Stimulated activated CD4-positive, alpha-beta T cell treated with anti-CD3 and anti-CD28 coated beads, Interleukin-12 subunit alpha, Interleukin-12 subunit beta, amount 100 ng/mL, for 24 hours (primary cell): ENCODE measurements at regions not wholly inside any gene's neighbourhood (a gene's known extent, or its start where the extent isn't known, plus 50 kb on each side); places are given as distances from the start of the nearest gene placed in this dataset.
"Not testable (repeated sequence)": the region's sequence is repeated elsewhere in the genome, so short reads cannot be mapped to it uniquely, and the experiment has no call there.

Experiments used
- DNase-seq, 2 experiments: peaks; one replicate each; pipeline ENCODE4 v3.0.0-alpha.2; 2020; ENCODE audit warnings: low read depth in 2 of 2

DNA sequence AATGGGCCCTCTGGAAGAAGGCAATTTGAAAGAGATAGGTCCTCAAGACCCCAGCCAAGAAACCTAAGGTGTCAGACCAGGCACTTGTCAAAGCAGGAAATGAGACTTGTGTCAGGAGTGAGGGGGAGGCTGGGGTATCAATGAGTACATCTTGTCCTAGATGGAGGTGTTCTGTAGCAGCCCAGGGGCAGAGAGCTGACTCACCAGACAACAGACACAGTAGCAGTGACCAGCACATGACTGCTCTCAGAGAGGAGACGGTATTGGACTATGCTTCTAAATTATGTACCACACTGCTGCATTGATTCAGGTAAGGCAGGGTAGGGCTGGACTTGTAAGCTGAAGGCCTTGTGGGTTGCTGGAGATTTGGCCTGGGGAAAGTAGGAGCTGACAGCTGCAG lies 551.2 kb upstream of the KLF4 start:
- DNase-seq: no peak

- no peak for DNase-seq
Measured at GRCh38 chr9:108039493-108039892, 549.9 kb upstream of the KLF4 start.

DNA sequence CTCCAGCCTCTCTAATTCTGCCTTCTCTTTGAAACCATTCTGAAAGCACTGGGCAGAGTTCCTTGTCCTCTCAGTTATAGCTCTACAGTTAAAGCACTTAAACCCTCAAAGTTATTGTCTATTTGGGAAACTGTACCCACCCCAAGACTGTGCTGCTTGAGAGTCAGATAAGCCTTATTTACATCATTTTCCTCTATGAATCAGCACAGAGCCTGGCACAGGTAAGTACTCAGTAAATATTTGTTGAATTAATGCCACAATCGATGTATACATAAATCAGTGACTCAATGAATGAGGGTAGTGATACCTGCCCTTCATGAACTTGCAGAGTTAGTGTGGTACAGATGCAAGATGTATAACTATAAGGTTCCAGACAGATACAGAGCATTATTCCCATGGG lies 549.4 kb upstream of the KLF4 start:
- no peak for DNase-seq

DNA sequence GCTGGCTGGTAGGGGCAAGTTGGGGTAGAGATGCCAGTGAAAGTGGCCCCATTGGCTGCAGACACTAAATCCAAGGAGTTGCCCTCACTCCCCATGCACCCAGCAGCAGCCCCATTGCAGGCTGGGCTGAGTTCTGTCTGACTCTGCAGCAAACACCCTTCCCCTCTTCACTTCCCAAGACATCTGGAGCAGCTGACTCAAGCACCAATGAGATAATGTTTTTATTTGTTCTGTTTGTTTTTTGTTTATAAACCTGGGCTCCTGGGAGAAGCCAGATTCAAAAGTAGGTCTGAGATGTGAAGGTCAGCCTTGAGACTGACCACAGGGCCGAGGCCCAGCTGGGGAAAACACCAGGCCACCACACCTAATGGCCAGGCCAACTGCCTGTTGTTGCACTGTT lies 545.9 kb upstream of the KLF4 start:
- no peak for DNase-seq

DNA sequence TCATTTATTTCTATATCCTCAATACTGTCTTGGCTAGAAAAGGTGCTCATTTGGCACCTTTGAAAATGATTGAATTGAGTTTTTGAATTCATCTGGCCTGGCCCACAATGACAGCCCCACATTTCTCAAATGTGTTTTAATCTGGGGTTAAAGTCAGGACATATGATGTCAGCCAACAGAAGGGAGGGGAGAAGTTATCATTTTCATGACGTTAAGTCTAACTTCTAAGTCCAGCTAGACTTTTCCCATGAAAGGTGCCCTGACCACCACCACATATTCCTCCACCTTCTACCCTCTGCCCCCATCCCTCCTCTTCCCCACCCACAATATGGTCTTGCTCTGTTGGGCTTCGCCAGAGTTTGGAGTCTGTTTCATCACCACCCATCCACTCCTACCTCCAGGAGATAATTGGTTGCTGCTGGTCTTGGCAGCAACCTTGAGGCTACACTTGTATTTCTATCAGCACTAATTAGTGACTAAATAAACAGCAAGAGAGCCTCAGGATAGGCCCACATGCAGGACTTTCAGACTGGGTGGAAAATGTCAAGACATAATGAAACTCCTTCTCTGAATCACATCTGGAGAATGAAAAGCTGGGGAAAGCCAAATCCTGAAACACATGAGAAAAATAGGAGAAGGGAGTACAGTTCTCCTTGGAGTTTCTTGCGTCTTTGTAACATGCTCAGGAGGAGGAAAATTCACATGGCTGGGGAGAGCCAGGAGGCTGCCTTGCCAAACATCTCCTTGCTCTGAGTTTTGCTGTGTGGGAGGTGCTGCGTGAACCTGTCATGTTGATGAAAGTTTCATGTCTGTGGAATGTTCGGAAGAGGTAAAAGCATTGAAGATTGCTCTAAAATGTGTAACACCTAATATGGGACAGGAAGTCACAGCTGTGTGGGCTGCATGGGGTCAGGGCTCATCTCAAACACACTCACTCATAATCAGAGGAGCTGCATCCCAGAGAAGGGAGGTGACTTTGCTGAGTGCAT lies 544.7 kb upstream of the KLF4 start:
- DNase-seq: no peak

GRCh38 chr9:108032079-108032478 lies 542.5 kb upstream of the KLF4 start:
- DNase-seq: not testable (repeated sequence)

GRCh38 chr9:108031221-108031620 lies 541.7 kb upstream of the KLF4 start:
- not testable (repeated sequence) for DNase-seq

DNA sequence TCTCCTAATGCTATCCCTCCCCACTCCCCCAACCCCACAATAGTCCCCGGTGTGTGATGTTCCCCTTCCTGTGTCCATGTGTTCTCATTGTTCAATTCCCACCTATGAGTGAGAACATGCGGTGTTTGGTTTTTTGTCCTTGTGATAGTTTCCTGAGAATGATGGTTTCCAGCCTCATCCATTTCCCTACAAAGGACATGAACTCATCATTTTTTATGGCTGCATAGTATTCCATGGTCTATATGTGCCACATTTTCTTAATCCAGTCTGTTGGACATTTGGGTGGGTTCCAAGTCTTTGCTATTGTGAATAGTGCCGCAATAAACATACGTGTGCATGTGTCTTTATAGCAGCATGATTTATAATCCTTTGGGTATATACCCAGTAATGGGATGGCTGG lies 537.1 kb upstream of the KLF4 start:
- not testable (repeated sequence) for DNase-seq

DNA sequence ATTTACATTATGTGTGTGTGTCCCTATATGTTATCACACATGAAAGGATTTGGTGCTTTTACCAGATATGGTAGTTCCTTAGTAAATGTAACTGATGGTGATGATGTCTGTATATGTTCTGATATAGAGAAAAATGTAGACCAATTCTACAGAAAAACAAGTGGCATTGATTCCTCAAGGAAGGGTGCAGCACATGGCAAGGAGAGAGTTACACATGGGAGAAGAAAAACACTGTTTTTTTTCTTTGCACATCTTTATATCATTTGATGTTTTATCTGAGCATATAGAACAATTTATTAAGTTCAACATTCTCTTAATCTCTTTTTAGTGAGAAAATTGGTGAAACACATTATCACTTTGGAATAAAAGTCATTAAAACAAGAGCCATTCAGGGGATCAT lies 535.0 kb upstream of the KLF4 start:
- DNase-seq: no peak

- no peak for DNase-seq
Measured at GRCh38 chr9:108022246-108022935, 532.8 kb upstream of the KLF4 start.

DNA sequence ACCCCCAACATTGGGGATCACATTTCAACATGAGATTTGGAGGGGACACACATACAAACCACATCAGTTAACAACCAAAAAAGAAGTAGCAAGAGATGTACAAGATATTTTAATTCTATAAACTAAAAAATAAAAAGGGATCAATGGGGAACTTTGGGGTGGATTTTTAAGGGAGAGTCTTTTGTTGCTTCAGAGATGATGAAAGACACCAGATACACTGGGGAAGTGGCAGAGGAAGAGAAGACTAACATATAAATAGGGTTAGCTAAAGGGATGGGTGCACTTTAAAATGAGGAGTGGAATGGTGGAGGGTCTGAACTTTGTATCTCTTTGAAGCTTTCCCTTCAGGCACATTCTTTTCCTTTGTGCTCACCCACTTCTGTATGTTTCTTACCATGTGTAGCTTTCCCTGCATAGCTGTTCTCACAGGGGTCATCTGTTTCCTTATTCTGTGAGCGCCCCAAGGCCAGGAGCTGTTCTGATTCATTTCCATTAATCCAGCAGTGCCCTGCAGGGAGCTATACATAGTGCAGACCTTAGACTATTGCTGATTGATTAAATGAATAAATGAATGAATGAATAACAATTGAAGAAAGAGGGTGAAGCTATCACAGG lies 531.6 kb upstream of the KLF4 start:
- DNase-seq: no peak

DNA sequence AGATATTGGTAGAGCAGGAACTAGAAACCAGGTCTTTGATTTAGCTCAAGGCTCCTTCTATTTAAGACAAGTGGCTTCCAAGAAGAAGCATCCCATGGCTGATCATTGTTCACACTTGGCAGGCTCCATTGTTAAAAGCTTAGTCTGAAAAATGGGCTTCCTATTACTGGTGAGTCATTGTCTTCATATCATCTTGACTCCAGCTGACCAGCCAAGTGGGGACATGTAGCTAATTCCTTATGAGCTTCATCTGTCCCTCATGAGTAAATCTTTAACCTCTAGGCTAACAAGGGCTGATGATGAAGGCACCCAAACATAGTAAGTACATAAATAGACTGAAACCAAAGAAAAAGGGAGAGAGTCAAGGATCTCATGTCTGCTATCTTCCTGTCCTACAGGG lies 530.3 kb upstream of the KLF4 start:
- no peak for DNase-seq

GRCh38 chr9:108017671-108018070 lies 528.1 kb upstream of the KLF4 start:
- no peak for DNase-seq

DNA sequence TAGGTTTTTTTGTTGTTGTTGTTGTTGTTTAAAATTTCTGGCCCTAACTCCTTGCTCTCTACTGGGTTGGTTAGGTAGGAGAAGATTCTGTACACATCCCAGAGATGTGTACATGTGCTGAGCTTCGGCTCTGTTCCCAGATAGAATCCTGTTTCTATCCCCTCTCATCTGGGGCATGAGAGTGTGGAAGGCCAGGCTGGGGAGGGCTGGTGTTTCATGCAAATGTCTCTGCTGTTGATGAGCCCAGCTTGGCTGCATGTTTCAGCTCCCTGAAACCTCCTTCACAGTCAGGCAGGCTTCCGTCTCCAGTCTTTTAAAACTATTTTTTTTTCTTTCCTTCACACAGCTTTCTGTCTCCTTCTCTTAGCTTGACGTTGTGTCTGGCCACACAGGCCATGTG lies 526.9 kb upstream of the KLF4 start:
- no peak for DNase-seq

DNA sequence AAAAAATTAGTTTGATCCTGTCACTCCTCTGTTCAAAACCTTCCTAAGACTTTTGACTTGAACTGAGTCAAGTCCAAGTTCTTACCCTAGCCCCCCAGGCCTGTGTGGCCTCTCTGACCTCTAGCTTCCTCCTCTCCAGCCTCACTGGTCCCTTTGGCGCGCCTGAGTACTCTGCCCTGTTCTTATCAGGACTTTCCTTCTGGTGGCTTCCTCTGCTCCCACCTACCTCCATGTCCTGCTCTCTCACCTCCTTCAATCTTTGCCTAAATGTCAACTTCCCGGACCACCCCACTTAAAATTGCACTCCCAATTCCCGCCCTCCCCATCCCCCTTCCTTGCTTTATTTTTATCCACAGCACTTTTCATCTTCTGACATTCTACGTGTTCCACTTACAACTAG lies 526.1 kb upstream of the KLF4 start:
- no peak for DNase-seq

DNA sequence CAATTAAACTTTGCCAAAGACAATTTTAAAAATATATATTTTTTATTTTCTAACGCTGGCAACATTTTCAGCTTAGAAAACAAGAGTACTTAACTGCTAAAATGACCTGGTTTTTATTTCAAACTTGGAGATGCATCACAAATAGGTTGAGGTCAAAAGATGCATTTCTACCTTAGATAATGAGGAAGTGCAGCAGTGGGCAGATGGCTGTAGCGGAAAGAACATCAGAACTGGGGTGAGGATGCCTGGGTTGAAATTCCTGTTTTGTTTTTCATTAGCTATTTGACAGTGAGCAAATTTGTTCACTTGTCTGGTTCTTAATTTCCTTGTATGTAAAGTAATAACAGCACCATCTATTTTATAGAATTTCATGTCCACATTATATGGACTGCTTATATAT lies 524.8 kb upstream of the KLF4 start:
- DNase-seq: no peak

- no peak for DNase-seq
Measured at GRCh38 chr9:108012886-108013665, 523.5 kb upstream of the KLF4 start.

DNA sequence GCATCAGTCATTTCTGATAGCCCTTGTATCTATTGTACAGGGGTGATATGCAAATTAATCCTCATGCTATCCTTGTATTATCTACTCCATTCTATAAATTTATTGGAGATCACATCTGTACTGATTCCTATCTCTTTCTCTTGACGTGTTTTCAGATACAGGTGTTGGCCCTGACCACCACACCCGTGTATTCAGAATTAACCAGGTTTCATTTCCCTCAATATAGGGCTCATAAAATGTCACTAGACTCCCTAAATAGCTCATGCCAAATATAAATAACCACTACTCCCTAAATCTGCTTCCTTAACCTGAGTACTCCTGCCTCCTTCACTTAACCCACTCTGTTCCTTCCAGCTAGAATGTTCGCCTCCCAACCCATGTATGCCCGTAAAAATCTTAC lies 522.8 kb upstream of the KLF4 start:
- no peak for DNase-seq

- DNase-seq: no peak
Measured at GRCh38 chr9:108003526-108003925, 514.0 kb upstream of the KLF4 start.

GRCh38 chr9:108002371-108002956 lies 512.9 kb upstream of the KLF4 start:
- no peak for DNase-seq

- no peak for DNase-seq
Measured at GRCh38 chr9:108001237-108001636, 511.7 kb upstream of the KLF4 start.
